ENCODE measurements at regions not wholly inside any gene's neighbourhood (a gene's known extent, or its start where the extent isn't known, plus 50 kb on each side); places are given as distances from the start of the nearest gene placed in this dataset.
"Not testable (repeated sequence)": the region's sequence is repeated elsewhere in the genome, so short reads cannot be mapped to it uniquely, and the experiment has no call there.

DNA sequence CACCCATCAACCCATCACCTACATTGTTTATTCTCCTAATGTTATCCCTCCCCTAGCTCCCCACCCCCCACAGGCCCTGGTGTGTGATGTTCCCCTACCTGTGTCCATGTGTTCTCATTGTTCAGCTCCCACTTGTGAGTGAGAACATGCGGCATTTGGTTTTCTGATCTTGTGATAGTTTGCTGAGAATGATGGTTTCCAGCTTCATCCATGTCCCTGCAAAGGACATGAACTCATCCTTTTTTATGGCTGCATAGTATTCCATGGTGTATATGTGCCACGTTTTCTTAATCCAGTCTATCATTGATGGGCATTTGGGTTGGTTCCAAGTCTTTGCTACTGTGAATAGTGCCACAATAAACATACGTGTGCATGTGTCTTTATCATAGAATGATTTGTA is 118.1 kb upstream of the IER5L start:
- DNase-seq (ENCODE audit: low read depth in 2 of 2, low spot score in 1 of 2): not testable (repeated sequence)

- DNase-seq (ENCODE audit: low read depth in 2 of 2, low spot score in 1 of 2): no peak
Measured at GRCh38 chr9:129291041-129291501, 113.0 kb upstream of the IER5L start.

GRCh38 chr9:129290606-129291005 is 112.5 kb upstream of the IER5L start:
- no peak for DNase-seq (ENCODE audit: low read depth in 2 of 2, low spot score in 1 of 2)

- no peak for DNase-seq (ENCODE audit: low read depth in 2 of 2, low spot score in 1 of 2)
Measured at GRCh38 chr9:129289883-129290282, 111.8 kb upstream of the IER5L start.

DNA sequence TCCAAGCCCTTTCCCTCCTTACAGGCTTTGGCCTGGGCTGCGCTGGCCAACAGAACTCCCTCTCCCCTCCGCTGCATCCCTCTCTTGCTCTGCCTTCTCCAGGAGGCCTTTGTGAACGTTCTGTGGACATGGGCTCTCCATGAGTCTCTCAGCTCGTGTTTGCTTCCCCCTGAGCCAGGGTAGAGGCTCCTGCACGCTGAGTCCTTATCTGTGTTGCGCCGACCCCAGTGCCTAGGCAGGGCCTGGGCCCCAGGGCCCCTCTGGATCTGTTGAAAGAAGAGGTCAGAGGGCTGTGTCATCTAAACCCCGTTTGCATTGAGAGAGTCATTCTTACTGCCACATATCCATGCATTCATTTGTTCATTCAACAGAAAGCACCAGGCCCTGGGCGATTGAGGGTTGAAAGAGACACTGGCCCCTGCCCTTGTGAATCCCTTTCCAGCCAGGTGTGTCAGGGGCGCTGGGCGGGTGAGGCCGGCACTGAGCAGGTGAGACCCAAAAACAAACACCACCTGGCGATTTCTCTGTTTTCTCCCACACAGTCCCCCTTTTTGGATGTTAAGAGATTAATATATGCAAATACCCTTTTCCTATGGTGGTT is 111.2 kb upstream of the IER5L start:
- no peak for DNase-seq (ENCODE audit: low read depth in 2 of 2, low spot score in 1 of 2)

DNA sequence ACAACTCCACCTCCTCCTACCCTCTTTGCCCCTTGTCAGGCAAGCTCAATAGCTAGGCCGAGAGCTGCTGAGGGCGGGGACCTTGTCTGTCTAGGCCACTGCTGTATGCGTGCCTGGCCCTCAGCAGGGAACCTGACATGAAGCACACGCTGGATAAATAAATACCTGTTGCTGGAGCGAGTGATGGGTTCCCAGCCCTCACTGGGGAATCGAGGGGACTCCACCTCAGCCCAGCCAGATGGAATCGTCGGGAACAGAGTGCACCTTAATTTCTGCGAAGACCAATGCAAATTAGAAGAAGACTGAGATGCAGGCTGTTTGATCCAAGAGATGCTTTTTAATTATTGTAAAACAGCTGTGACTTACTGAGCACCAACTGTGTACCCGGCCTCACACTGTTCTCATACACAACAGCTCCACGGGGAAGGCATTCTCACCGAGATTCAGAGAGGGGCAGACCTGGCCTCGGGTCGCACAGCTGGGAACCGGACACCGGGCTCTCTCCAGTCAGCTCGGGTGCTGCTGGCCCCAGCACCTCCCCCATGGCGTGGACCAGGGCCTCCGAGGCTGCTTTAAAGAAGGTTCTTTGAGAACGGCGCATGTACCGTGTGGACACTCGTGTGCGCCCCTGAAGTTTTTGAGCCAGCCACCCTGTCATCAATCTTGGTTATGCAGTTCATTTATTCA is 109.7 kb upstream of the IER5L start:
- DNase-seq (ENCODE audit: low read depth in 2 of 2, low spot score in 1 of 2): no peak

DNA sequence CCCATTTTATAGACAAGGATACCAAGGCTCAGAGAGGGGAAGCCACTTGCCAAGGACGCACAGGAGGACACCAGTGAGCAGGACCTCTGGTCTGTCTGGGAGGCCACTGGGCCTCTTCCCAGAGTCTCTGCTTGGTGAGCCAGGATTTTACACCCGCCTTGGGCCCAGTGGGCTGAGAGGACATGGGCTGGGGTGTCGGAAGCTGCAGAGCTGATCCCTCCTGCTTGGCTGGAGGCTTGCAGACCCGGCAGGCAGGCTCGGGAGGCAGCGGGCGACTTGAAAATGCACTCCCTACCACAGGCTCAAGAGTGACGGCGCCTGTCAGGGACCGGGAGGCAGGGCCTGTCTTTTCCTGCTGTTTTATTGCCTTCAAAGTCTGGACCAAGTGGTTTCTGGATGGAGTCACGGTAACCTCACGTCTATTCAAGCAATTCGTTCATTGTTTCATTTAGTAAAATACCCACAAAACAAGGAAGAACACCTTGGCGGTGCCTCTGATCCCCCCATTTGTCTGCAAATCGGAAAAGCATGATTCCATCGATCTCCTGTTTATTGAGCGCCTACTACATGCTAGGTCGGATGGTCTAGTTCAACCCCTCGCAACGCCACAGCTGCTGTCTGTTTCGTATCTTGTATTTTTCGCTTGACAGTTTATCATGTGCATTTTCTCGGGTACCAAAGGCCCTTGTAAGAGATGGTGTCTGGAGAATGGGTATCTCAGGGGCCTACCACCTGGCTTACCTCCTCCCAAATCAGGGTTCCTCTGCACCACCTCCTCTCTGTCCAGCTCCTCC is 108.1 kb upstream of the IER5L start:
- no peak for DNase-seq (ENCODE audit: low read depth in 2 of 2, low spot score in 1 of 2)

- DNase-seq (ENCODE audit: low read depth in 2 of 2, low spot score in 1 of 2): no peak
Measured at GRCh38 chr9:129285382-129285781, 107.3 kb upstream of the IER5L start.

DNA sequence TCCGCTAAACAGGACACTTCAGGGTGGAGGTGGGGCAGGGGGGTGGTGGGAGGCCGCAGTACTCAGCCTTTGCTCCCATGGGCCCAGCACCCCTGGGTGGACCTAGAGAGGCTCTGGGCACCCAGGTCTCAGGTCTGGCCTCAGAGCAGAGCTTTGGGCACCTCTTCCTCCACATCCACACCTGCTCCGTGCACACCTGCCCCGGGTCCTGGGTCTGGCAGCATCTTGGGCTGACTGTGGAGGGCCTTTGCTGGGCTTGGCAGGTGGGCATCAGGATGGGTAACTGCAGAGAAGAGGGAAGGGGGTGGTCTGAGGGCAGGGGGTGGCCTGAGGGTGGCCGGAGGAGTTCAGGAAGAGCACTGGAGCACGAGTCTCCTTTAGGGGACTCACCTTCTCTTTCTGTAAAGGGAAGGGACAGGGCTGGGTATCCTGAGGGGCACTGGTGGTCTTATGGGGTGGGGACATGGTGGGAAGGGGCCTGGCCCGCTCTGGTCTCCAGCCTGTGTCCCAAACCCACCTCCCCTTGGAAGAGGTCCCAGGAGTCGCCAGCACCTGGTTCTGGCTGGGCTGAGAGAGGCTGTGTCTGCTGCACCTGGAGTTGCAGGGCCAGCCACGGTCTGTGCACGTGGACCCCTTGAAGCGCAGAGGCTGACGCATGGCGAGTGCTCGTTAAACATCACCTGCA is 106.7 kb upstream of the IER5L start:
- no peak for DNase-seq (ENCODE audit: low read depth in 2 of 2, low spot score in 1 of 2)

GRCh38 chr9:129283705-129284606 is 105.9 kb upstream of the IER5L start:
- DNase-seq (ENCODE audit: low read depth in 2 of 2, low spot score in 1 of 2): no peak

GRCh38 chr9:129283291-129283691 is 105.2 kb upstream of the IER5L start:
- DNase-seq (ENCODE audit: low read depth in 2 of 2, low spot score in 1 of 2): no peak

- no peak for DNase-seq (ENCODE audit: low read depth in 2 of 2, low spot score in 1 of 2)
Measured at GRCh38 chr9:129282731-129283211, 104.7 kb upstream of the IER5L start.

GRCh38 chr9:129282272-129282671 is 104.2 kb upstream of the IER5L start:
- DNase-seq (ENCODE audit: low read depth in 2 of 2, low spot score in 1 of 2): no peak

DNA sequence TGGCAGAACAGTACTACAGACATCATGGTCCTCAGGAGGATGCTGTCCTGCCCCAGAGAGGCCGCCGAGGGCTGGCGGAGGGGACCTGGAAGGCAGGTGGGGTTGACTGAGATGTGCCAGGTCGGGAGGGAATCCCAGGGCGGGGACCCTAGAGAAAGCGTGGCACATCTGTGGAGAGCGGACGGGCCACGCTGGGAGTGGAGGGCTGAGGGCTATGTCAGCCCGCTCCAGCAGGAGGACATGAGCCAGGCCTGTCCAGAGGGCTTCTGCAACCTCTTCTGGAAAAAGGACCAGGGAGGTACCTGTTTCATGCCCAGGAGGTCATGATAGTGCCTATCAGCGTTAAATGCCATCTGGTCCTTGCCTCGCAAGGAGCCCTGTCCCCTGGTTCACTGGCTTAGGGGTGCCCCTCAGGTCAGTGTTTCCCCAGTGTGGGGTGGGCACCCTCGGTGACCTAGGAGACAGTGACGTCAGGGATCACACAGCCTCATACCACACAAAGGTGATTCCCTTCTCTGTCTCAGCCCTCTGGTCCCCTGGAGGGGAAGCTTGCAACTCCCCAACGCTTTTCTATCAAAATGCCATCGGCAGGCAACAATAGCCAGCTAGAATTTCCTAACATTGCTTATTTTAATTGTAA is 103.6 kb upstream of the IER5L start:
- DNase-seq (ENCODE audit: low read depth in 2 of 2, low spot score in 1 of 2): no peak

- no peak for DNase-seq (ENCODE audit: low read depth in 2 of 2, low spot score in 1 of 2)
Measured at GRCh38 chr9:129280623-129281271, 102.7 kb upstream of the IER5L start.

DNA sequence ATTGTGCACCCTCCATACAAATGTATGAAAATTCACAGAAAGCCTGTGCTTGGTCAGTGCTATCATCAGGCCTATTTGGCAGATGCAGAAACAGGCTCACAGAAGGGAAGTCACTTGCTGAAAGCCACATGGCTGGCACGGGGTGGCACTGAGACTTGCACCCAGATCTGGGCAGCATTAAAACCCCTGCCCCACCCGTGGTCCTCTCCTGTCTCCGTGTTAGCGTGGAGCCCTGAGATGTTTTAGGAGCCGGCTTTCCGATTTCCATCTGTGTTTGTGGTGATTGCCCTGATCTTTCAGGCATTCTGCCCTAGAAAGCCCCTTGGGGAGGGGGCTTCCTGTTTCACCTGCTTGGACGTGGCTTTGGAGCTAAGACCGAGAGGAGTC is 102.2 kb upstream of the IER5L start:
- no peak for DNase-seq (ENCODE audit: low read depth in 2 of 2, low spot score in 1 of 2)

DNA sequence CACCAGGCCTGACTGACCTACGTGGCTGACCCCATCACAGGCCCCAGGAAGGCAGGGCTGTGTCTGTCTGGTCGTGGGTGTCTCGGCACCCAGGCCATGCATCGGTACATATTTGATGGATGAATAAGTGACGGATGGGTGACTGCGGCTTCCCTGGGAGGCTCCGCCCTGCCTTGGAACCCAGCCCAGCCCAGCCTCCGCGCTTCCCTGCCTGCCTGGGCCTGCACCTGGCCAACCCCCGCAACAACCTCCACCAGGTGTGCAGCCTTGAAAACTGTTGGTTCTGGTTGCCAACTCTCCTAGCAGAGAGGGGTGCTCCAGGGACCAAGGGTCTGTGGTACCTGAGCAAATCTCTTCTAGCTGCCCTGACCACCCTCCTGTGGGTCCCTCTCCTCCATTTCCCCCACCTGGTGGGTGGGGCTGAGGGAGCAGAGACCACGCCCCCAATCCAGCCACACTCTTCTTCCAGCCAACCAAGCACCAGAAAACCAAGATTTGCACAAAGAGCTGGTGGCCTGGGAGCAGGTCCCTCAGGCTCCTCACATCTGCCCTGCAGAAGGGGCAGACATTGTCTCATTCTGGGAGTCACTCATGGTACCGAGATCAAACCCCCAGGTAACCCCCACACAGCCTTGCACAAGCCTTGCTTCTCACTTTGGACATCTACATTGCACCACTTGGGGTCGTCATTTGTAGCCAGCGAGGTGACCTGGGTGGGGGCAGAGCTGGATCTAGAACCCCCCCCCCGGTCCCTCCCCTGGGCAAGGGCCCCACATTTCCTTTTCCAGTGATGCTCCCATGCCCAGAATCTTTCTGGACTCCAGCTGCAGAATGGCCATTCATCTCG is 100.6 kb upstream of the IER5L start:
- no peak for DNase-seq (ENCODE audit: low read depth in 2 of 2, low spot score in 1 of 2)

DNA sequence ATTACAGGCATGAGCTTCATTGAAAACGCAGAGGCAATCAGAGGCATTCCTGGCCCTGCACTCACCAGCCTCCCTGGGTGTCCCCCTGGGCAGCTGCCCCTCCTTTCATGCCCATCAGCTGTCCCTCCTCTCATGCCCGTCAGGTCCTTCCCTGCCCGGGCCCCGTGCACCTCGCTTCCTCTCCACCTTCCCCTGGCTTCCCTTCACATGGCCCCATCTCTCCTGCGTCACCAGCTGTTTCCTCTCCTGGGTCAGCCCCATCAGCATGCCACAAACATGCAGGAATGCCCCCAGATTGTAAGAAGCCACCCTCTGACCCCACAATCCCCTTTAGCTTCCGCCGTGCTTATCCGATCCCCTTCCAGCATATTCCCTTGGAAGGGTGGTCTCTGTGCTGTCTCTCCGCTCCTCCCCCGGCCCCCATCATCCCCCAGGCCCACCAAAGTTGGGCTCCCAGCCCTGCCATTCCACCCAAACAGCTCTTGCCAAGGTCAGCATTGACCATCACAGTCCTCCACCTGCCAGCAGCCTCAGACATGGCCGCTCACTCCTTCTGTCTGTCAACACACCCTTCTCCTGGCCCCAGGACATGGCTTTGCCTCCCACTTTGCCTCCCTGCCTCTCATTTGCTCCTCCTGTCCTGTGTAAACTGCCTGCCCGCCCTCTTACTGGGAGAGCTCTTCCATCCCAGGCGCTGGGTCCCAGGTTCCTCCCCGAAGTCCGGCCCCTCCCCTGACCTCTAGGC is 98.6 kb upstream of the IER5L start:
- no peak for DNase-seq (ENCODE audit: low read depth in 2 of 2, low spot score in 1 of 2)
